C4-2B (cell line): ENCODE measurements at regions not wholly inside any gene's neighbourhood (a gene's known extent, or its start where the extent isn't known, plus 50 kb on each side); places are given as distances from the start of the nearest gene placed in this dataset.

Experiments used
- ZFX ChIP-seq: fragments of 450-650 bp; IDR thresholded peaks from 2 replicates; pipeline ENCODE4 v1.6.1; 2017
- TF ChIP-seq, protein P1 (sequence below): fragments of 450-650 bp; conservative IDR thresholded peaks from 2 replicates; pipeline ENCODE4 v1.5.1; 2017; ENCODE audit warnings: mild to moderate bottlenecking

DNA sequence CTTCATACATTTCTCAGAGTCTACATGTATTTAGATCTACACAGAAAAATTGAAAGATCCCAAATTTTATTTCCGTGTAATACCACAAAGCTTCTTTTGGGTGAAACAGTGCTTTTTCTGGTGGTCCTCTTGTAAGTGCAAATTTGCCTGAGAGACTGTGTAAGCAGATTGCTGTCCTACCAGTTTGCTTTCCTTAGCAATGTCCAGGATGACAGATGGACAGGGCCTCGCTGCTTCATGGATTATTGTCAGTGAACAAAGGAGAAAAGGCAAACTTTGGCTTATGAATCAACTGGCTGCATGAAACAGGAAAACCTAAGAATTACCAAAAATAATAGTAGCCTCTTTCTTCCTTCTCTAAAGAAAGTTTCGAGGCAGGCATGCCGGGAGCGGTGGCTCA, 82.6 kb upstream of the UBE2E1 start:
- TF ChIP-seq, protein P1, sequence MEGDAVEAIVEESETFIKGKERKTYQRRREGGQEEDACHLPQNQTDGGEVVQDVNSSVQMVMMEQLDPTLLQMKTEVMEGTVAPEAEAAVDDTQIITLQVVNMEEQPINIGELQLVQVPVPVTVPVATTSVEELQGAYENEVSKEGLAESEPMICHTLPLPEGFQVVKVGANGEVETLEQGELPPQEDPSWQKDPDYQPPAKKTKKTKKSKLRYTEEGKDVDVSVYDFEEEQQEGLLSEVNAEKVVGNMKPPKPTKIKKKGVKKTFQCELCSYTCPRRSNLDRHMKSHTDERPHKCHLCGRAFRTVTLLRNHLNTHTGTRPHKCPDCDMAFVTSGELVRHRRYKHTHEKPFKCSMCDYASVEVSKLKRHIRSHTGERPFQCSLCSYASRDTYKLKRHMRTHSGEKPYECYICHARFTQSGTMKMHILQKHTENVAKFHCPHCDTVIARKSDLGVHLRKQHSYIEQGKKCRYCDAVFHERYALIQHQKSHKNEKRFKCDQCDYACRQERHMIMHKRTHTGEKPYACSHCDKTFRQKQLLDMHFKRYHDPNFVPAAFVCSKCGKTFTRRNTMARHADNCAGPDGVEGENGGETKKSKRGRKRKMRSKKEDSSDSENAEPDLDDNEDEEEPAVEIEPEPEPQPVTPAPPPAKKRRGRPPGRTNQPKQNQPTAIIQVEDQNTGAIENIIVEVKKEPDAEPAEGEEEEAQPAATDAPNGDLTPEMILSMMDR = no peak
- no peak for TF ChIP-seq ZFX
